GM12878 (cell line): ENCODE measurements at regions not wholly inside any gene's neighbourhood (a gene's known extent, or its start where the extent isn't known, plus 50 kb on each side); places are given as distances from the start of the nearest gene placed in this dataset.

ENCODE experiments used
- ATAC-seq: fragments of 200-7000 bp; cut with Tn5 transposase; 3 replicates; pipeline ENCODE4 v1.9.1; 2020; ENCODE audit warnings: mild to moderate bottlenecking, moderate library complexity
- BruUV-seq: library from RNA; stranded (reverse); fragments of 400-500 nt; replicated peaks from 2 replicates; lab custom pipeline; 2021; lab: Mats Ljungman, UMichigan
- CTCF ChIA-PET: fragments of 300-600 bp; sonication (Branson Sonifier 250); formaldehyde crosslinking; extraction: SDS; loops from one replicate; lab custom pipeline; 2021; ENCODE audit warnings: inconsistent platforms; lab: Yijun Ruan, JAX
- POLR2A ChIA-PET: fragments of 350-600 bp; formaldehyde crosslinking; extraction: SDS; loops from one replicate; lab custom pipeline; 2021; ENCODE audit warnings: inconsistent platforms; lab: Charles Lee
- RAD21 ChIA-PET: fragments of 300-600 bp; sonication (Branson Sonifier 250); formaldehyde crosslinking; loops from one replicate; lab custom pipeline; 2023; ENCODE audit warnings: antibody characterized with exemption; ENCODE audit not compliant: unreplicated experiment; lab: Charles Lee
- SMC1A ChIA-PET: fragments of 300-600 bp; sonication (Branson Sonifier 250); formaldehyde crosslinking; loops from one replicate; lab custom pipeline; 2023; ENCODE audit not compliant: unreplicated experiment, uncharacterized antibody; lab: Charles Lee
- DNase-seq: peaks from one replicate; pipeline ENCODE4 v3.0.0-alpha.2; 2011; ENCODE audit warnings: low read depth, low spot score
- FAIRE-seq: peaks from 3 replicates; lab custom pipeline; 2011; peaks lifted over from hg19 to GRCh38; lab: Jason Lieb, UNC
- H2AFZ ChIP-seq: 2 replicates; pipeline ENCODE4 v1.6.0; 2011; ENCODE audit warnings: low read depth, low read length, control low read depth; ENCODE audit not compliant: control insufficient read depth
- H3K27ac ChIP-seq: 2 replicates; pipeline ENCODE4 v1.5.1; 2011; ENCODE audit warnings: control low read depth; ENCODE audit not compliant: control insufficient read depth, insufficient read depth
- H3K27me3 ChIP-seq, 2 experiments: replicated peaks in 1 of 2; 2 replicates each; pipeline versions ENCODE4 v1.6.0 to v1.6.1; 2011; ENCODE audit warnings: low read length in 1 of 2; ENCODE audit not compliant: control insufficient read depth in 2 of 2, insufficient read depth in 2 of 2
- H3K36me3 ChIP-seq, 2 experiments: 2 replicates each; pipeline ENCODE4 v1.5.1; 2011; ENCODE audit warnings: low read length in 1 of 2; ENCODE audit not compliant: control insufficient read depth in 2 of 2, insufficient read depth in 2 of 2
- H3K4me1 ChIP-seq: 2 replicates; pipeline ENCODE4 v1.6.1; 2011; ENCODE audit warnings: mild to moderate bottlenecking, low read length, moderate library complexity, mixed read lengths; ENCODE audit not compliant: control insufficient read depth, insufficient read depth
- H3K4me2 ChIP-seq: 2 replicates; pipeline ENCODE4 v1.6.0; 2011; ENCODE audit warnings: control low read depth; ENCODE audit not compliant: control insufficient read depth, insufficient read depth
- H3K4me3 ChIP-seq: fragments of 200-600 bp; sonication (generic); 2 replicates; pipeline ENCODE4 v1.5.1; 2016
- H3K79me2 ChIP-seq: 2 replicates; pipeline ENCODE4 v1.6.0; 2011; ENCODE audit warnings: low read length; ENCODE audit not compliant: control insufficient read depth, insufficient read depth
- H3K9ac ChIP-seq: 2 replicates; pipeline ENCODE4 v1.8.0; 2011; ENCODE audit warnings: low read length, control low read depth, mixed read lengths; ENCODE audit not compliant: control insufficient read depth, insufficient read depth
- H3K9me3 ChIP-seq: replicated peaks from 3 replicates; pipeline ENCODE4 v1.5.1; 2011; ENCODE audit warnings: mild to moderate bottlenecking, low read length; ENCODE audit not compliant: control insufficient read depth, insufficient read depth
- H4K20me1 ChIP-seq: 2 replicates; pipeline ENCODE4 v1.6.0; 2011; ENCODE audit not compliant: control insufficient read depth, insufficient read depth
- CBX5 ChIP-seq: sonication (generic); IDR thresholded peaks from 2 replicates; pipeline ENCODE4 v1.6.1; 2016; ENCODE audit warnings: low read depth, moderate library complexity, mild to moderate bottlenecking, inconsistent platforms
- EP300 ChIP-seq, 2 experiments: fragments of 150-350 bp in 1 of 2; IDR thresholded peaks; 2 replicates each; pipeline ENCODE4 v1.6.1; 2011 to 2012; ENCODE audit warnings: low read depth in 2 of 2, low read length in 2 of 2, borderline replicate concordance in 1 of 2, improper control_type of control experiment in 1 of 2, inconsistent platforms in 1 of 2; ENCODE audit not compliant: control insufficient read depth in 1 of 2
- GABPA ChIP-seq: IDR thresholded peaks from 2 replicates; pipeline ENCODE4 v1.6.1; 2014; ENCODE audit warnings: antibody characterized with exemption, low read depth, mild to moderate bottlenecking, inconsistent platforms
- JUND ChIP-seq: IDR thresholded peaks from 2 replicates; pipeline ENCODE4 v1.6.1; 2012; ENCODE audit warnings: low read depth, mild to moderate bottlenecking, low read length, improper control_type of control experiment, moderate library complexity
- LARP7 ChIP-seq: fragments of 450-650 bp; IDR thresholded peaks from 2 replicates; pipeline ENCODE4 v1.6.1; 2017; ENCODE audit warnings: mild to moderate bottlenecking
- MTA2 ChIP-seq: fragments of 450-650 bp; IDR thresholded peaks from 2 replicates; pipeline ENCODE4 v1.6.1; 2016; ENCODE audit warnings: low read depth, mild to moderate bottlenecking, moderate library complexity
- MTA3 ChIP-seq: IDR thresholded peaks from 2 replicates; pipeline ENCODE4 v1.6.1; 2012; ENCODE audit warnings: low read length, inconsistent platforms, borderline replicate concordance
- WGBS: methylation state at CpG from one replicate; pipeline ENCODE4 v1.1.6; 2016; ENCODE audit warnings: low lambda C conversion rate; ENCODE audit not compliant: insufficient replicate concordance, insufficient coverage; ENCODE audit errors: missing lambda C conversion rate; 5-methylcytosine and 5-hydroxymethylcytosine counted together
- in situ Hi-C: fragments of 300-500 bp; cut with MboI; formaldehyde crosslinking; loops from 9 replicates; pipeline ENCODE4 v1.14.3; 2018; ENCODE audit warnings: mixed read lengths
- intact Hi-C: fragments of 100-400 bp; cut with micrococcal nuclease; formaldehyde crosslinking; loops from one replicate; pipeline ENCODE4 v1.14.2; 2022; ENCODE audit not compliant: unreplicated experiment

- Histone ChIP-seq H3K79me2 (no peaks in the 10 kb centered on the region), H2AFZ (no peak overlapping the region), H3K4me2 (no peak overlapping the region), H3K9me3 (no peaks in the 10 kb centered on the region), H3K36me3 (no peaks in the 10 kb centered on the region), H3K27me3 (no peaks in the 10 kb centered on the region), H3K27ac (no peak overlapping the region), H3K4me3 (no peak overlapping the region)
- SMC1A ChIA-PET = interaction anchor here (1.0 to 1.3 kb wide), 2 partner anchors 9 to 27 kb away, joined by 3 to 5 read pairs; no protein-coding TSS in a partner anchor
- FAIRE-seq (no peak), ATAC-seq (peak; percentile 73)
- POLR2A ChIA-PET = interaction anchor here (0.6 kb wide), 1 partner anchor 183 kb away, joined by 3 read pairs; no protein-coding TSS in a partner anchor
- CTCF ChIA-PET = no interaction called here
- 3% methylated on average over 3 of the region's 3 CpGs for WGBS
- intact Hi-C loops = no loop called here
- BruUV-seq = no TSS peak
- TF ChIP-seq MTA2 (peak; percentile 19; the same call in 1 of the 2 replicates), MTA3 (no peak)
- TF ChIP-seq, all 136 proteins: peak for 1
- Histone ChIP-seq H4K20me1 (no peaks in the 10 kb centered on the region), H3K9ac (no peak overlapping the region), H3K4me1 (no peaks in the 10 kb centered on the region)
- DNase-seq = no peak
- in situ Hi-C loops = no loop called here
- RAD21 ChIA-PET = no interaction called here
Measured at GRCh38 chr12:88931598-88931997, 351.3 kb upstream of the KITLG start.

GRCh38 chr12:88925454-88925853, 345.2 kb upstream of the KITLG start:
- Histone ChIP-seq H3K79me2 (no peaks in the 10 kb centered on the region), H3K4me2 (no peak overlapping the region), H3K27ac (no peak overlapping the region), H4K20me1 (no peaks in the 10 kb centered on the region), H3K36me3 (no peaks in the 10 kb centered on the region), H3K9ac (no peak overlapping the region), H3K9me3 (no peaks in the 10 kb centered on the region), H3K4me3 (no peak overlapping the region), H3K27me3 (no peaks in the 10 kb centered on the region), H2AFZ (no peak overlapping the region), H3K4me1 (no peaks in the 10 kb centered on the region)
- TF ChIP-seq CBX5 (no peak), EP300 (IDR thresholded peaks at IDR 0.05; ENCODE audit: borderline replicate concordance in 1 of 2, control insufficient read depth in 1 of 2, low read depth in 2 of 2, low read length in 2 of 2) (no peak), LARP7 (no peak), GABPA (no peak), JUND (no peak)
- ChIA-PET SMC1A (interaction anchor here (0.6 to 1.2 kb wide), 3 partner anchors 13 to 65 kb away, joined by 3 to 8 read pairs (median 3); no protein-coding TSS in a partner anchor), CTCF (no interaction called here), POLR2A (no interaction called here), RAD21 (no interaction called here)
- FAIRE-seq (no peak), ATAC-seq (no peak), DNase-seq (no peak)
- in situ Hi-C loops (no loop called here), intact Hi-C loops (no loop called here)
- no TSS peak for BruUV-seq
